ENCODE measurements at regions not wholly inside any gene's neighbourhood (a gene's known extent, or its start where the extent isn't known, plus 50 kb on each side); places are given as distances from the start of the nearest gene placed in this dataset.

DNA sequence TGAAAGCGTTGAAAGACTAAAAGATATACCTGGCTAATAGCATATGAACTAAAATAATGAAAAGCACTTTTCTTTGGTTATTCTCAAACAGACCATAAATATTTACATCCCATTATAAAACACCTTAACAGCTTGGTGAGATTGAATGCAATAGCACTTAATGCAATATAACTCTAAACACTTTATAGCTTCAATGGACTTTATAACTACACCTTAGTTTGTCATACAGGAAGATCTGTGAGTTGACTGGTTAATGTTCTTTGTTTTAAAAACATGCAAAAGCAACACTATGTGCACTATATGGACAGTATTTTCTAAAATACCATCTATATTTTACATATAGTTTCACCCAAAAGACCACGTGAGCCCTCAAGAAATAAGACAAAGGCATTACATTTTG is 353.3 kb upstream of the ACVR2A start:
- ATAC-seq, result peak; percentile 65
- DNase-seq, result no peak
- intact Hi-C loops (cut with DNase I, micrococcal nuclease), result no loop called here

DNA sequence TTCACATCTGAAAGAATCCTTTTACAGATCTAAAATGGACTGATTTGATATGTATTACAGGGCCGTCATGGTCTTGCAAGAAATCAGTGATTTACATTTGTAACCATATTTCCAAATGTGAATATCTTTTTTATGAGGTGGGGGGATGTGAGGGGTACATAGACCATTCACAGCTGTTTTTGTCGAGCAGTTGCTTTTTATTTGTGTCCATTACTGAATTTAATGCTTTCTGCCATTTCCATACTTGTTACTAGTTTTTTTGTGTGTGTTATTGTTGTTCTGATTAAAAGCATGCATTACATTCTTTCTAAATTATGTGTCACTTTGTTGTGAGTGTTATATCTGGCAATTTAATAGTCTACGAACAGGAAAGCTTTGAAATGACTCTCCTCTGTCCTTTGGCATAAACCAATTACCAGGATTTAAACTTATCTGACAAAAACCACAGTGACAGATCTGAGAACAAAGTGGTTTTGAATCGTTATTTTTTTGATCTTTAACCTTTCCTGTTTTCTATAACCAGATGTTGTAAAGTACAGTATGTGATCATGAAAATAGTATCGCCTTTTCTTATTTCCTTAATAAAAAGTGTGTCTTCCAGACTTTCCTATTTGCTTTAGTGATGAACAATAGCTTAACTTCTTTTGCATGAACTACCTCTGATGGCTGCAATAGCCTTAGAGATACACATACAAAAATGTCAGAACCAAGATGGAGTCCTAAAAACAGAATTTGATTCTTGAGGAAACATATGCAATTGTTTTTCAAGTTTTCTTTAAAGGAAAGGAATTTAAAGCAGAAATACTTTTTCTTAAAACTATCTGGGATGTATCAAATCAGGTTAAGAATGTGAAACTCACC is 354.2 kb upstream of the ACVR2A start:
- DNase-seq (no peak), ATAC-seq (no peak)
- intact Hi-C loops (cut with DNase I, micrococcal nuclease), result no loop called here

DNA sequence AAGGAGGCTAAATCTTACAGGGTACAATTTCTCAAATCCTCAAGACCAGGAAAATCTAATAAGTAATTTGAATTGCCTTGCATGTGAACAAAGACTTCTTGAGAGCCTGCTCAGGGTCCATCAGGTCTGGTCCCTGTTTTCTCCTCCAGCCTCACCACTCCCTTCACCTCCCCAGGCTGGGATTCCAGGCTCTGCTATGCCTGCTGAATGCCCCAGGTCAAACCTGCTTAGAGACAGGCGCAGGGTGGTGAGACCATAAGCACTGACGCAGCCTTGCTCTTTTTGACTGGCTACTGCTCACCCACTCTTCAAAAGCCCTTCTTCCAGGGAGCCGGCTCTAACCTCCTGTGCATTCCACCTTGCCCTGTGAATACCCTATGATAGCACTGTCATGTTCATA is 356.4 kb upstream of the ACVR2A start:
- intact Hi-C loops (cut with DNase I, micrococcal nuclease), result no loop called here
- DNase-seq (no peak), ATAC-seq (no peak)

DNA sequence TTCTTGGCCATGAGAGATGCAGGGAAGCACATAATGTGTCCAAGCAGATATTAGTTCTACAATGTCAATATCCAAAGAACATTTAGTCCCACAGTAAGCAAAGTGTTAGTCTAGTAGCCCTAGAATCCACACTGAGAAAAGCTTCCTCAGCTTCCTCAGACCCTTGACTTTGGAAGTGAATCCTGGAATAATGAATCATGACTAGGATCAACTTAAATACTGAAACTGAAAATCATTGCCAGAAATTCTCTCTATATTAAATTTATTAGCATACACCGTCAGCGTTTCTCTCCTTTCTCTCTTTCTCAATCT is 356.9 kb upstream of the ACVR2A start:
- DNase-seq (no peak), ATAC-seq (no peak)
- intact Hi-C loops (cut with DNase I, micrococcal nuclease), result no loop called here

DNA sequence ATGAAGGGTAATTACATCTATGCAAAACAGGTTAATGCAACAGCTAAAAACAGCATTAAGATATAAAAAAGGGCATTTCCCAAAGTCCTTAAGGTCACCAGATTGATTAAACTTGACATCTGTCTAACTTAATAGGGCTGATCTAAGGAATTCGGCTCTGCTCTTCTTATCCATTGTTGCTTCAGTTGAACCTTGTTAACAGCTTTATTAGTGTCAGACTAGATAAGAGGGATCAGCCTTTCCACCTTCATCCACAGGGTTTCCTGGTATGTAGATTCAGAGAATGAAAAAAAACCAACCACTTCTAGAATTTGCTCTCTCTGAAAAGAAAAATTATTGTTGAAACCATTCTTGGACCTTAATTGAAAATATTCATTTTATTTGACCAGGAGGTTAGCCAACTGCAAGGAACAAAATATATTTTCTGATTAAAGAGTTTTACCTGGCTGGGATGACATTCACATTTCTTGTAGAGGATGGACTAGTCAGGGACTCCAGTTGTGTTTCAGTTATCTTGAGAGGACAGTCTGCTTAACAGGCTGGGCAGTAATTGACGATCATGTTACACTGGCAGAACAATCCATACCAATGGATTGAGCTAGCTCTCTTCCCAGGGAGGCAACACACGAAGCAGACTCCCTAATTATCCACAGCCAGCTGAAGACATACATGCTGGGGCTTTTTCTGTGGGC is 357.4 kb upstream of the ACVR2A start:
- DNase-seq (no peak), ATAC-seq (peak; percentile 29)
- intact Hi-C loops (cut with DNase I, micrococcal nuclease), result no loop called here

DNA sequence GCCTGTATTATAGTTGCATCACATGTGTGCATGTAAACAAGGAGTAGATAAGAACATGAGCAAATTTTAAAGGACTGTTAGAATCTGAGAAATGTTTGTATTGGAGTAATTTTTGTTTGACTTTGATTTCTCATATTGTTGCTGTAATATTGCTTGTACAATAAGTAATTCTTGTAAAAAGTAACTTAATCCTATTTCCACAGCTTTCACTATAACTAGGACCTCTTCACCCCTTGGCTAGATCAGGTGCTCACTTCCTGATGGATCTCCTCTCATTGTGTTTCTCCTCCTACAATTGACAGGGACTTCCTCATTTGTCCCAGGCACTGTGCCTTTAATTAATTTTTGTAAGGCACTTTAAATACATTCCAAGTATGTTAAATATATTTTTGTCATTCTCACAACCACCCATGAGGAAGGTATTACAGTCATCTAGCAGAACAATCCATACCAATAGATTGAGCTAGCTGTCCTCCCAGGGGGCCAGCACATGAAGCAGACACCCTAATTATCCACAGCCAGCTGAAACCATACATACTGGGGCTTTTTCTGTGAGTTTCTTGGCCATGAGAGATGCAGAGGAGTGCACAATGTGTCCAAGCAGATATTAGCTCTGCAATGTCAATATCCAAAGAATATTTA is 359.5 kb upstream of the ACVR2A start:
- intact Hi-C loops (cut with DNase I, micrococcal nuclease), result no loop called here
- ATAC-seq (no peak), DNase-seq (no peak)

DNA sequence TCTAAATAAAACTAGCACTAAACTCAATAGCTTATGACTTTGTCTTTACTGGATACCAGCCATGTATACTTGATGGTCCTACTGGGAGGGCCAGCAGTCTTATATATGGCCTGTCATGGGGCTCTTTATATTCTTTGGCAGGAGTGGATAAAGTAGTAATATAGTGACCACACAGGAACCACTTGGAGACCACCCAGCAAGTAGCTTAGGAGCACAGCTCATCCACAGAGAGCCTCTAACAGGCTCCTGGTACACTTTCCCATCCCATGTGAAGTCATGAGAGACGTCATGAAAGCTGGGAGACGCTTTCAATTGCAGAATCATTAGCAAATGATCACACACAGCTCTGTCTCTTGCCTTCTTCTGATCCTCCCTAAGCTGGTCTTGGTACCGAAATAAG is 360.9 kb upstream of the ACVR2A start:
- DNase-seq, result no peak
- intact Hi-C loops (cut with DNase I, micrococcal nuclease), result no loop called here
- ATAC-seq, result no peak

DNA sequence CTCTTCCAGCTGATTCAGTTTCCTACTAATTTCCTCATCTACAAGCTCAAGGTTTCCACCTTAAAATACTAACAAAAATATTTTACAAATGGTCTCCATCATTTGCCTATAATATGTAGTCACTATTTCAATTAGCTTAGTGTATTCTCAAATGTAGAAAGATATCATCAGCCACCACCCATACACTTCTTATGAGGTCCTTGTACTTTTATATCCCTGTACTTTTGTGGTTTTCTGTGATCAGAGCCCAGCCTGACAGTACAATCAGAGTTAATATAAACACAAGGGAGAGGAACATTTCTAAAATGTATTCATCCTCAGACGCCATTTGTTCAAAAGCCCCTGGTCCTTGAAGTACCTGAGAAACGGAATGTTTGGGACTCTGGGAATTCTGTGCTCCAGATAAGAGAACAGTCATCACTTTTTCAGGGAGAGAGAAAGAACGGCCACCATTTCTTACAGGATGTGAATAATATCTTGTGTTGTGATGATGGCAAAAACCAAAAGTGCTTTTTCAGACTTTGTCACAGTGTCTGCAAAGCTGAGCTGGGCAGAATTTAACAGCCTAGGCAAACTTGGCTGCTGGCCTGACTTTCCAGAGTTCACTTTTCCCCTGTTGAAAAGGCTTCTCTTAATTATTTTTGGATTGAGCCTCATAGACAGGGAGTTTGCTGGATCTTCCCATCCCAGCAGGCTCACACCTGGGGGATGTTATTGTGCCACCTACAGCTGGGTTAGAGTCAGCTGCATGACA is 361.7 kb upstream of the ACVR2A start:
- no peak for DNase-seq
- intact Hi-C loops (cut with DNase I, micrococcal nuclease), result no loop called here
- no peak for ATAC-seq

DNA sequence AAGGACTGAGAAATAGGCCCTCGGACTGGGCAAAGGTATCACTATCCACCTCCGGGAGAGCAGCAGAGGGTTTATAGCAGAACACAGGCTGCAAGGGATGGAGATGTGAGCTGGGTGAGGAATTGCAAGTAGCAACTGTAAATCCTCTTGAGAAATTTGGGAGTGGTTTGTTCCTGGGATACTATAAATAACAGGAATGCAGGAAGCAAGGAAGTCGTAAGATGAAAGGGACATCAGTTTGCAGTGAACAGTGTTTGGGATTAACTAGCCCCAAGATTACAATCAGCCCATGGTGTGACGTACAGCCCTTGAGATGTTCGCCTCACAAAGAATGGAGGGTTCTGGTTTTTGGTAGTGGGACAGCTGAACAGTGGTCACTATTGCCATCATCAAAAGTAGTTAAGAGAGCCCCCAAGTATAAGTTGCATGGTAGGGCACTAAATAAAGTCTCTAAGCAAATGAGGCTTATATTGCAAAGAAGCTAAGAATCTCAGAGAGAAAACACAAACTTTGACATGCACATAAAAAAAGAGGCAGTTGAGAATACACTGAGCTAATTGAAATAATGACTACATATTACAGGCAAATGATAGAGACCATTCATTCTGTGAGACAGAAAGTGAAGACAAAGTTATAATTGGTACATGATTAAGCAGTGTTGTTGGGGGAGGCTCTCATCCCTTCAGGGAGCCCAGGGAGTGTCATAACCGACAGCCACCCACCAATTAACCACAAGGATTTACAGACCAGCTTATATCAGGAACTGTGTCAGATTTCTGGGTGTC is 362.5 kb upstream of the ACVR2A start:
- no peak for ATAC-seq
- DNase-seq, result no peak
- intact Hi-C loops (cut with DNase I, micrococcal nuclease), result no loop called here

DNA sequence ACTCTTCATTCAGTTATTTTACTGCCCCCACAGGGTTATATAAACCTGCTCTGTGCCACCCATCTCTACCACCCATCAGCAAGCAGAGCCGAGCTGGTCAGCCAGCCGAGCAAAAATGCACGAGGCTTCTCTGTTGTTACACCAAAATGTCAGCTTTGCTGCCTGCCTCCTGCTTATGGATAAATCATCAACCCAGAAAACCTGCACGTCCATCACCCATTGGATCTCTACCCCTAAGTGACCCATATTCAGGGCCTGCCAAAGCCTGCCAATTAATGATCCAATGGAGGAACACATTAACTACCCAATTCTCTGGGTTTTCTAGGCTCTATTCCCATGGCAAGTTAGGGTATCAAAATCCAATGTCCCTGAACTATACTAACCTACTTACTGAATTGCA is 365.5 kb upstream of the ACVR2A start:
- ATAC-seq (no peak), DNase-seq (no peak)

DNA sequence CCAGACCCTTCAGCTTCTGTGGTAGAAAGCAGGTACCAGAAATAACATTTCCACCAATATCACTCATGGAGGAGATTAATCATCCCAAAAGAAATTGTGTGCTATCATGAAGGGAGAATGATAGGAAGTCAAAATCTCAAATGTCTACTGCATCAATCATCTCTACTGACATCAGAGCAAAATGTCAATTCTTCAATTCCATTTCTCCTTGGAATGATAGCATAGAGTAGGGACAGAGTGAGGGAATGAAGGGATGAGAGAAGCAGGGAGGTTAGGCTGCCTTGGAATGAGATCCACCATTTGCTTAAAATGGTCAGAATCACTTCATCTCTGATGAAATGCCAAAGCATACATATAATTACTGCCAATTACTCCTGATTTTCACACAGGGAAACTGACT is 371.8 kb upstream of the ACVR2A start:
- no peak for DNase-seq
- ATAC-seq, result no peak
- intact Hi-C loops (cut with DNase I, micrococcal nuclease), result no loop called here

More for the DNA sequence above, 365.5 kb upstream of the ACVR2A start:
- intact Hi-C loops (cut with DNase I, micrococcal nuclease), result no loop called here

DNA sequence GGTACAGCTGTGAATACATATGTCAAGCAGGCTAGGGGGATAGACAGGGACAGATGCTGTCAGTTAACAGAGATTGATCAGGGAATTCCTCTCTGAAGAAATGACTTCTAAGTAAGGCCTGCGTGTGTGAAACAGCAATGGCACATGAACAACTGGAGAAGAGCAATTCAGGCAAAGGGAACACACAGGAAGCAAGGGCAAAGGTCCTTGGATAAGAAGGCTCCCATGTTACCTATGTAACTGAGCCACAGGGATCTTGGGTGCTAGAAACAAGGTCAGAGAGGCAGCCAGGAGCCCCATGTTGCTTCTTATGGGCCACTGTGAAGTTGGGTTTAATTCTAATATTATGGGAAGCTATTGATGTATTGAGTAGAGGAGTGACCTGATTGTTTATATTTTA is 373.7 kb upstream of the ACVR2A start:
- intact Hi-C loops (cut with DNase I, micrococcal nuclease), result no loop called here
- ATAC-seq, result no peak
- no peak for DNase-seq

DNA sequence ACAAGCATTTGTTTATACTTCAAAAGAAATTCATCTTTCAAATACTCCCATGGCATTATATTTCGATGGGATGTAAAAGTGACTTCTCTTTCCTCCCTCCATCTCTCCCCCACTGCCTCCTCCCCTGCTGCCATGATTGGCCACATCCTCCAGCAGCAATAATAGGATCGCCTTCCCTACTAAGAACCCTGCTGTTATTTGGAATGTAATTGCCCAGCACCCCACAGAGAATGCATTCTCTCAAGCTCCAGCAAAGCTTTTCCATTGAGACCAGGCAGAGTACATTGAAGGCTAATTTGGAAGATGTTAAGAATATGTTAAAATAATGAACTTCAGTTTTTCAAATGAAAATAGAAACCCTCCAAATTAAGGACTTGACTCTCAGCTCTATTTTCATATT is 375.4 kb upstream of the ACVR2A start:
- DNase-seq, result no peak
- intact Hi-C loops (cut with DNase I, micrococcal nuclease), result no loop called here
- ATAC-seq, result no peak

DNA sequence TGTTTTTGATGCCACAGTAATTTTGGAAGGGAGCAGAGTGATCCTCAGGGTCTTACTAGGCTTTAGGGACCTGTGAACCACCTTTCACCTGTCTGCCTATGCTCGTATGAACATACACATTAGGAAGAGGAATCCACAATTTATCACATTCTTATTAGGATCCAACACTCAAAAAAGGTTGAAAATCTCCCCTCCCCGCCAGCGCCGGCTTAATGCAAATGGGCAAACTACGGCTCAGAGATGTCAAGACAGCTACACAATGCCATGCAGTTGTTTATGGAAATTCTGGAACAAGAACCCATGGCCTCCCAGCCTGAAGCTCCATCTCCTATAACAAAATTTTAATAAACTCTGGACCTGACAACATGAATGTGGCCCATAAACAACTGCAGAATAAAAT is 375.9 kb upstream of the ACVR2A start:
- intact Hi-C loops (cut with DNase I, micrococcal nuclease), result no loop called here
- DNase-seq (no peak), ATAC-seq (no peak)

DNA sequence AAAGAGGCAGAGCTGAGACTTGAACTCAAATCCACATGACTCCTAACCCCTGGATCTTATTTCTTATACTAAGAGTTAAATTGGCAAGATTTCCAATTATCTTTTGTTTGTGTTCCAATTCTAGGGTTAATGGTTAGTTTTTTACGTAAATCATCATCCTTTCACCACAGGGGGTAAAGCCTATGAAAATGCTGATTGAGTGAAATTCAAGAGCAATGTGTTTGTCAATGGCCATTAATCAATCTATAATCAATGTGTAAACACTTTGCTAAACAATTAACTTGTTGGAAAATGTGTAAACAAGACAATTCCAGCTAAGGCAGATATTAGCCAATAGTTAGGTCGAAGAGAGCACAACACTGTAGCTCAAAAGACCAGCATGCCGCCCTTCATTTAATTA is 376.5 kb upstream of the ACVR2A start:
- DNase-seq (no peak), ATAC-seq (no peak)
- intact Hi-C loops (cut with DNase I, micrococcal nuclease), result no loop called here

DNA sequence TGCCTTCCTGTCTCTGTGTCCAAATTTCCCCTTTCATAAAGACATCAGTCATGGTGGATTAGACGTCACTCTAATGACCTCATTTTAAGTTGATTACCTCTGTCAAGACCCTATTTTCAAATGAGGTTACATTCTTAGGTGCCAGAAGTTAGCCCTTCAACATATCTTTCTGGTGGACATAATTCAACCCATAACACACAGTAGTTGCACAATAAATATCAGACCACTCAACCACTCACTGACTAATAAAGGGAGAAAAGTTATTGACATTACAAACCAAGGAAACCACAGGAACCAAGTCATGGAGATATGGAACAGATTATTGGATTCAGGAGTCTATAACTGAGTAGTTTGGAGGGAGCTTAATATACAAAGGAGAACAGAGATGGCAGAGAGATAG is 377.4 kb upstream of the ACVR2A start:
- intact Hi-C loops (cut with DNase I, micrococcal nuclease), result no loop called here
- DNase-seq (no peak), ATAC-seq (no peak)

DNA sequence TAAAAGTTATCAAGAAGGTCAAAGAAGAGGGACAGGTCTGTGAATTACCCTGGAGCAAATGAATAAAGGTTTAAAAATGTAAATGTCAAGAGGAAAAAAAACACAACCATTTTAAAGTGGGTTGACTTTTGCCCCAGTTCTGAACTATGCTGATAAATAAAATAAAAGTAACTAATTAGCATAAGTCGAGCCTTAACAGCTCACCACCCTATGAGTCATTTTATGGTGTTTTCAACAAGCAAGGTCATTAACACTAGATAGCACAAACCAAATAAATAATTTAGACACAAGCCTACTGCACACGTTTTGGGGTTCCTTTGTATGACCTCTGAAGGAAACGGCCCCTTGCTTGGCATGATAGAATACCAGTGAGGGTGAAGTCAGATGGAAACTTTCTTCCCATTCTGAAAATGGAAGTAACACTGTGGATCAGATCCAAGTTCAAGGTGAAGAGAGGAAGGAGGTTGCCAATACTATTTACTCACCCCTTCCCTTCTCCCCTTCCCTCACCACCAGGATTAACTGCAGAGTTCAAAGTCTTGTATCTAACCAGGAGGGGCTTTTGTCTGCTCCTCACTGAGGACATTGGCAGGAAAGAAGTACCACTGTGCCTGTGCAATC is 380.0 kb upstream of the ACVR2A start:
- DNase-seq (no peak), ATAC-seq (peak; percentile 60)
- intact Hi-C loops (cut with DNase I, micrococcal nuclease), result no loop called here

DNA sequence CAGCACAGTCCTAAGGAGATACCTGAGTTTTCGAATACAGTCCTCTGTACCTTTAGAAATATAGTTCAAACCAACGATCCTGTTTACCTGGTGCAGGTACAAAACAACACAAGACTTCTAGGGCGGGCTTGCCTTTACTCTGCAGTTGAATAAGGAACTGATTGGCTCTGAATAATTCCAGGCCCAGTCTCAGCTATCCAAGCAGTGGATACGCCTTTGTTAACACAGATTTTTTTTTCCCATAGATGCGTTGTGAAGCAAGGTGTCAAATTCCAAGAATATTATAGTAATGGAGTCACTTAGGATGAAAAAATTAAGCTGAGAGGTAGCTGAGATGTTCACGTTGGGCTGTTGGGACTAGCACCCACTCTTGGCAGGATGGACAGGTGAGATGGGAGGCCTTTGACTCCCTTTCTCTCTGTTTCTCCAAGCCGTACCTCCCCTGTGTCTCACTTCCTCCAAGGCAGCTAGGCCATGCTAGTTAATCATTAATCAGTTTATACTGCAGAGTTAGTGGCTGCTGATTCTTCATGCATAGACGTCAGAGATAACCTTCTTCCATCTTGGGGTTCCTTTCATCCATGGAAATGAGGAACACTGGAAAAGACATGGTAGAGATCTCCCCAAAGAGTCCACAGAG is 380.8 kb upstream of the ACVR2A start:
- DNase-seq (peak in 1 of 2 donors; percentile 31), ATAC-seq (peak; percentile 98)
- intact Hi-C loops (cut with DNase I, micrococcal nuclease), result no loop called here

Data from left colon (tissue), 2 donors.